NCI-H2196 (cell line): ENCODE measurements at regions not wholly inside any gene's neighbourhood (a gene's known extent, or its start where the extent isn't known, plus 50 kb on each side); places are given as distances from the start of the nearest gene placed in this dataset.
"Not testable (repeated sequence)": the region's sequence is repeated elsewhere in the genome, so short reads cannot be mapped to it uniquely, and the experiment has no call there.

Experiments used
- DNase-seq: peaks from one replicate; lab custom pipeline; 2025; ENCODE audit not compliant: unreplicated experiment; lab: John Stamatoyannopoulos, UW

DNA sequence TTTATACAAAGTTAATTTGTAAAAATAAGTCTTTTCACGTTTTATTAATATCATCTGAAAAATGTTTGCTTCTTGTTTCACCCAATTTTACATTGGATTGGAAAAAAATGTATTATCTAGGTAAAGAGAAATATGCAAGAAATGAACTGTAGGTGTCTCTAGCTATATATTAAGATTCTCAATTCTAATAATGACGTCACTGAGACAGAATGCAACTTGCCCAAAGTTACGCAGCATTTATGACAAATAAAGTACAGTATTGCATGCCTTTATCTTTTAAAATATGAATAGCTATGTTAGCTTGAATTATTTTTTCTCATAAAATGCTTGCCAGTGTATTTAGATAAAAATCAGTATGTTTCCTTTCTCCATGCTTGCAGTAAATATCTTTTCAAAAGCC lies 728.8 kb downstream of the RERGL start:
- no peak for DNase-seq

DNA sequence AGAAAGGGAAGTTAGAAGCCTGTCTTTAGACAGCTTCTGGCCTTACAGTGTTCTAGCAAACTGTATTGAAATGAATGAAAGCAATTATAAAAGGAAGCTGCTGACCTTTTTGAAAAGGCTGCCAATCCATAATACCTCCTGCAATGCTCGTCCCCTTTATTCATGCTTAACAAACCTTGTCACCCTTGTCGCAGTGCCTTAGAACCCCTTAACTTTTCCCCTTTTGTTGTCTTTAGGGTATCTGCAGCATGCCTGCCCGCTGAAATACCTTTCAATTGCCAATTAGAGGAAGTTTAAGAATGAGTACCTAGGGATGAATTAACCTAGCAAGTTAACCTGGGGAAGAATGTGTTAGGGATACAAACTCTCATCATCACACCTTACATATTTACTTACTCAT lies 731.2 kb downstream of the RERGL start:
- no peak for DNase-seq

DNA sequence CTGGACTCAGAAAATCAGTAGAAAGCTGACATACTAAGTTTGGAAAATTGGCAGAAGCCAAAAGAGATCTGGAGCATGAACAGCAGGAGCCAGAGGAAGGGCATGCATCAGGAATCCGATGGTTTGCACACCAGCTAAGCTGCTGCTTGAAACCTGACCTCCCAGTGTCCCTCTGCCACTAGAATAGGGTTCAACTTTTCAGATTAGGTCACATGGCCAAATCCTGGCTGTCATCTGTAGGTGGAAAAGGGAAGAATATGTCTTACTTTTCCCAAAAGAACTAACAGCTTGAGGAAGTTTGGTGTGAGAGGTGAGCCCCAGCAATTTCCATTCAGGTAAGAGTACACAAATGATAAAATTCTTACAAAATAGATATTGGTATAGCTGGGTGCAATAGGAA lies 732.6 kb downstream of the RERGL start:
- no peak for DNase-seq

DNA sequence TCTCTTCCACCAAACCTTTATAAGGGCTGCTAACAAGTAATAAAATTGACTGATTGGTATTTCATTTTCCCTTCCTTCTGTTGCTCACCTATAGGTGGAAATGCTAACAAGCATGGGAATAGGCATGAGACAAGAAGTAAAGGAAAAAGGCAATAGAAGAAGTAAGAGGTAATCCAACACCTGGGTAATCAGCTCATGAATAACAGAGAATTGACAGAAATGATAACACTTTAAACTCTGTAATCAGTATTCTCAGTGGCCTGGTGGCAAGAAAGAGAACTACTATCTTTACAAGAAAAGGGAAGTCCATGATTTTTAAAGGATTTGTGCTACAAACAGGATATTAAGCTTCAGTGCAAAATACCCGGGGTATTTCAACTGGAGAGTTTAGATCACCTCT lies 737.8 kb downstream of the RERGL start:
- no peak for DNase-seq

DNA sequence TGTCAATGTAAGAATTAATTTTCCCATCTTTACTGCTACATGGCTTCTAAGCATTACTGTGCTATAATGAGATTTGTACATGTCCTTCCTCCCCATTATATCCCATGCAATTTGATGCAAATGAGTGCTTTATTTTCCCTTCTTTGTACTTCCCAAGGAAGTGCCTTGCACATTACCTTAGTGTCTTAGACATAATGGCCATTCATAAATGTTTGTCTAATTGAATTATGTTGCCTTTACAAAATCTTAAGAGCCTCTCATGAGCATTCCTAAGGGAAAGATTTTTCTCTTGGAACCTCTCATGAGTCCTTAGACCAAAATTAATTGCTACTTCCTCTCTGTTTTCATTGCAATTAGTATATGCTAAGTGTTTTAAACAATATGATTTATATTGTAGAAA lies 741.7 kb downstream of the RERGL start:
- DNase-seq, result no peak

DNA sequence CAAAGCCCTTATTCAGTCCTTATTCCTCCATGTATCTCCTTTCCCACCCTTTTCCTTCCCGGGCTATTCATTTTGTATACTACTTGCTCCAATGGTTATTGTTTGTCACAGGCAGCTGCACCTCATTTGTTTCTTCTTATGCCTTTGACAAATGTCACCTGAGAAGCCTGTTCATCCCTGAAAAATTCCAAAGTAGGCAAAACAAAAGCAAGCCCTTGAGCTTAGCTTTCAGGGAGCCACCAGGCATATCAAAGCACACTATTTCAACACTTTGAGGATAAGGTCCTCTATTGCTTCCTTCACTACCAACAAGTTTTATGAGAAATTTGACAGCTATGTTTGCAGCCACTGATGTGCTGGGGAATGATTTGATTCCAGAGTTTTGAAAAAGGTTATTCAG lies 738.7 kb upstream of the LMO3 start:
- DNase-seq, result no peak

DNA sequence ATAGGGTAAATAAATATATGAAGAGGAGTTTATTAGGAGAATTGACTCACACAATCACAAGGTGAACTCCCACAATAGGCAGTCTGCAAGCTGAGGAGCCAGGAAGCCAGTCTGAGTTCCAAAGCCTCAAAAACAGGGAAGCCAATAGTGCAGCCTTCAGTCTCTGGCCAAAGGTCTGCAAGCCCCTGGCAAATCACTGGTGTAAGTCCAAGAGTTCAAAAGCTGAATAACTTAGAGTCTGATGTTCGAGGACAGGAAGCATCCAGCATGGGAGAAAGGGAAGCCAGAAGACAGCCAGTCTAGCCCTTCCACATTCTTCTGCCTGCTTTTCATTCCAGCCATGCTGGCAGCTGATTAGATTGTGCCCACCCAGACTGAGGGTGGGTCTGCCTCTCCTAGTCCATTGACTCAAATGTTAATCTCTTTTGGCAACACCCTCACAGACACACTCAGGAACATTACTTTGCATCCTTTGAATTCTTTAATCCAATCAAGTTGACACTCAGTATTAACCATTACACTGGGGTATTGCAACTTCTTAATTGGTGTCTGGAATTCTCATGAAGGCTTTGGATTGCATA lies 736.5 kb upstream of the LMO3 start:
- no peak for DNase-seq

DNA sequence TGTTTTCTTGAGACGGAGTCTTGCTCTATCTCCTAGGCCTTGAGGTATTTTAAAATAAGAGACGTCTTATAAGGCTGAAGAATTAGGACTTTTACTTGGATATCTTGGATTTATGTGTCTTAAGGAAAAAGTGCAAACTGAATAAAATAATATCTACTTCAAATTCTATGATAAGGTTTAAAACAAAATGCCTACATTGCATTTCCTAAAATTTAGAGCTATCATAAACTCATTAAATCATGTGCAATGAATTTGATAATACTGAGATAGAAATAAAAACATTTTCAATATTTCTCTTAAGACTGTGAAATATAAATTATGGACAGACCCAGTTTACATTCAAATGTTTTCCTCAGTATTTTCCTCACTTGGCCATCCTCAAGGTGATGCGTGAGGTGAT lies 729.5 kb upstream of the LMO3 start:
- DNase-seq, result no peak

DNA sequence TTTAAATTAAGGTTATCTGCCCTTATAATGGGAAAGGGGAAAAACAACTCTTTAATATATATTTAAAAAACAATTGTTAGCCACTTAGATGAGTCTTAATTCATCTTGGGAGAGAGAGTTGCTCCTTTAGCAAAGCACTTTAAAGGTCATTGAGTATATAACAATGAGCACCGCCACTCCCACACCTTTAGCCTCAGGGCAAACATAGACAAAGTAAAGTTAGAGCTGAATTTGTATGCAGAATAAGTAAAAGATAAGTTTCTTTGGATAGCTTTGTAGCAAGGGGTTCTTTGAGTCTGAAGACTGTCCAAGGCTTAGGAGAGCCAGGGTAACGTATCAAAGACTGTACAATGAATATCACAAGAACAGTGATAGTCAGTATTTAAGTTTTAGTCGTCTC lies 728.8 kb upstream of the LMO3 start:
- DNase-seq, result no peak

DNA sequence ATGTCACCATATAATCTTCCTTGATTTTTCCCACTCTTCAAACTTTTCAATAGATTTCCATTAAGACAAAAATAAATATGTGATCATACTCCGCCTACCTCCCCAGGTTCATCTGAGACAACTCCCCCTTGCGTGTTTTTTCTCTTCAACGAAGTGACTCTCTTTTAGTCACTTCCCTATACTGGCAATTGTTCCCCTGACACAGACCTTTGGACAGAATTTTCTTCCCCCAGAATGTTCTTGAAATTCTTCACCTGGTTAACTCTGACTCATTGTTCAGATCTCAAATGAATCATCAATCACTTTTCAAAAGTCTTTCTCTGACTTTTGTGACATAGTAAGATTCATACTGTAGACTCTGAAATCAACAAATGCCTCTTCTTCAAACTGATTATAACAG lies 727.3 kb upstream of the LMO3 start:
- no peak for DNase-seq

DNA sequence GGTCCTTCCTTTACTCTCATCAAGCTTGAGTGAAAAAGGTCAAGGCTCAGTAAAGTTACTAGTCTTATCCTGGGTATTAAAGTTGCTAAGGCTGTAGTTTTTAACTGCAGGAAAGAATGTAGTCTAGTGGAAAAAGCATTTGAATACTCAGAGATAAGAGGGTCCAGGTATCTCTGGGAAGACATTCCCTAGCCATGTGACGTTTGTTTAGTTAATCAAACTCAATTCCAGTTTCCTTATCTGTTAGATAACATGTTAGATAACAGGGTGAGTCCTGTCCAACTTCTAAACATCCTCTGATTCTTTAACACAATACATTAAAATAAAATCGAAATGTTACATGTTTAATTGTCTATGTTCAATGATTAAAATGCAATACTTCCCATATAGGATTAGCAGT lies 720.7 kb upstream of the LMO3 start:
- no peak for DNase-seq

DNA sequence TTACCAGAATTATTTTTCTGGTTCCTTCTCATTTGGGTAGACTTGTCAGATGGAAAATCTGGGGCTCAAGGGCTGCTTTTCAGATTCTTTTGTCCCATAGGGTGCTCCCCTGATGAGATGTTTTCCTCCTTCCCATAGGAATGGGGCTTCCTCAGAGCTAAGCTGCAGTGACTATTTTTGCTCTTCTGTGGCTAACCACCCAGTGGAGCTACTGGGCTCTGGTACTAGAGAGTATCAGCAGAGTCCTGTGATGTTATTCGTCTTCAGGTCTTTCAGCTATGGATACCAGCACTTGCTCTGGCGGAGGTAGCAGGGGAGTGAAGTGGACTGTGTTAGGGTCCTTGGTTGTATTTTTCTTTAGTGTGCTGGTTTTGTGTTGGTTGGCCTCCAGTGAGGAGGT lies 716.1 kb upstream of the LMO3 start:
- no peak for DNase-seq

DNA sequence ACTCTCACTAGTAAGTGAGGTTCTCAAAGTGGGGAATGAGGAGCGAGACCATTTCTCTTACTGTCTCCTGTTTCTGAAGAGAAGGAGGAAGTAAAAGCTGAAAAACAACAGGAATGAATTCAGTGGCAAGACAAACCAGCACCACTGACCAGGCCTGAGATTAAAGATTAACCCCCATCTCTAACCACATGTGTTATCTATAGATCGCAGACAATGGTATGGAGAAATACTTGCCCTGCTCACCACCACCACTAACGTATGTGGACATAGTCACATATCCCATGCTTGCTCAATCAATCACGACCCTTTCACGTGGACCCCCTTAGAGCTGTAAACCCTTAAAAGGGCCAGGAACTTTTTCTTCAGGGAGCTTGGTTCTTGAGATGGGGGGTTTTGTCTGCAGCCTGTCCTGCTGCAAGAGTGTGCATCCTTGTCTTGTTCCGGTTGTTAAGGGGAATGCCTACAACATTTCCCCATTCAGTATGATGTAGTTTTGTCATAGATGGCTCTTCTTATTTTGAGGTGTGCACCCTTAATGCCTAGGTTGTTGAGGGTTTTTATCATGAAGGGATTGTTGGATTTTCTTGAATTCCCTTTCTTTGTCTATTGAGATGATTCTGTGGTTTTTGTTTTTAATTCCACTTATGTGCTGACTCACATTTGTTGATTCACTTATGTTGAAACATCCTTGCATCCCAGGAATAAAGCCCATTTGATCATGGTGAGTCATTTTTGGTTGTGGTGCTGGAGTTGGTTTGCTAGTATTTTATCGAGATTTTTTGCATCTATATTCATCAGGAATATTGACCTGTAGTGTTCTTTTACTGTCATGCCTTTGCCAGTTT lies 698.8 kb upstream of the LMO3 start:
- DNase-seq, result no peak

DNA sequence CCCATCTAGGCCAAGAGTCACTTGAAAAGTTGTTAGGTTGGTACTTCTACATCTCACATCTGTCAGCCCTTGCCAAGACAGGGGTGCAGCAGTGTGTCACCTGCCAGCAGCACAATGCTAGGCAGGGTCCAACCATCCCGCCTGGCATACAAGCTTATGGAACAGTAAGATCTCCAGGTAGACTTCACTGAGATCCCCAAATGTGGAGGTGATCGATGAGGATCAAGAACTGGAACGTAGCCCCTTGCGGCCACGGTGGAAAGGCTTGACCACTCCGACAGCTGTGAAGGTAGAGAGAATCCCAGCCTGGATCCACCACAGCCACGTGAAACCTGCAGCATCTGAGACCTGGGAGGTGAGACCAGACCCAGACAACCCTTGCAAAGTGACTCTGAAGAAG lies 696.0 kb upstream of the LMO3 start:
- no peak for DNase-seq

DNA sequence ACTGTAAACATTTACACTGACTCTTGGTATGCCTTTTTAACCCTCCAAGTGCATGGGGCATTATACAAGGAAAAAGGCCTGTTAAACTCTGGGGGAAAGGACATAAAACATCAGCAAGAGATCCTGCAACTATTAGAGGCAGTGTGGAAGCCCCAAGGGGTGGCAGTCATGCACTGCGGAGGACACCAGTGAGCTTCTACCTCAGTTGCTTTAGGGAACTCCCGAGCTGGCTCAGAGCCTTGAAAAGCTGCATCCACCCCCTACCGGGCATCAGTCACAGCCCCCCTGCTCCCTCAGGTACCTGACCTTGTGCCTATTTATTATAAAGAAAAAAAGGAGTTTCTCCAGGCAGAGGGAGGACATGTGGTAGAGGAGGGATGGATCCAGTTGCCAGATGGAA lies 695.6 kb upstream of the LMO3 start:
- DNase-seq, result no peak

DNA sequence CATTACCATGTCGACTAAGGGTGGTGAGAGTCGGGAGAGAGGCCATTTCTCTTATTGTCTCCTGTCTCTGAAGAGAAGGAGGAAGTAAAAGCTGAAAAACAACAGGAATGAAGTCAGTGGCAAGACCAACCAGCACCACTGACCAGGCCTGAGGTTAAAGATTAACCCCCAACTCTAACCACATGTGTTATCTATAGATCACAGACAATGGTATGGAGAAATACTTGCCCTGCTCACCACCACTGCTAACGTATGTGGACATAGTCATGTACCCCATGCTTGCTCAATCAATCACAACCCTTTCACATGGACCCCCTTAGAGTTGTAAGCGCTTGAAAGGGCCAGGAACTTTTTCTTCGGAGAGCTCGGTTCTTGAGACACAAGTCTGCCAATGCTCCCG lies 690.9 kb upstream of the LMO3 start:
- no peak for DNase-seq

DNA sequence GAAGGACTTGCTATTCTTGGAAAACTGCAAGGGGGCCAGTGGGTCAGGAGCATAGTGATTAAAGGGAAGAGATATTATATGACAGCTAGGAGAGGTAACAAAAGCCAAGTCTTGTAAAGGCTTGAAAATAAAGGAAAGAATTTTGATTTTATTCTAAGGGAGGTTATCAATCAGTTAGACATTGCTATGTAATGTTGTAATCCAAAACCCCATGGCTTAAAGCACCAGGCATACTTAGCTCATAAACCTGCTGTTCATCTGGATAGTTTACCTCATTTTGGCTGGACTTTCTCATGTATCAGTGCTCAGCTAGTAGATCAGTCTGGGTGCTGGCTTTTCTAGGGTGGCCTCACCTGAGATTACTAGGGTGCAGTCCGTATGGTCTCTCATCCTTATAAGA lies 680.9 kb upstream of the LMO3 start:
- no peak for DNase-seq

DNA sequence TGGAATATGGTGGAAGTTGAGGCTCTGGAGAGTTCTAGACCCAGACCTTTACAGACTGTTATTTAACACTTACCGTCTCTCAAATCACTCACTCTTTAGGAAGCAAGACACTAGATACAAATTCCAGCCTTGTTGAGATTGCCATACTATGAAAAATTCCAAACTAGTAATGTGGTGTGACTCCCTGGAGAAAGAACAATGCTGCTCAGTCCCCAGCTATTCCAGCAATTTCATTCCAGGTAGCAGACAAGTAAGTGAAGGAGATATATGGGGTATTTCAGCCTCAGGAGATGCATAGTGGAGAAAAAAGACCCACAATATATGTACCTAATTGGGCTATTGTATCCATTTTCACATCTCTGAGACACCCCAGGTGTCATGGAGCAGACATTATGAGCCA lies 678.9 kb upstream of the LMO3 start:
- no peak for DNase-seq

DNA sequence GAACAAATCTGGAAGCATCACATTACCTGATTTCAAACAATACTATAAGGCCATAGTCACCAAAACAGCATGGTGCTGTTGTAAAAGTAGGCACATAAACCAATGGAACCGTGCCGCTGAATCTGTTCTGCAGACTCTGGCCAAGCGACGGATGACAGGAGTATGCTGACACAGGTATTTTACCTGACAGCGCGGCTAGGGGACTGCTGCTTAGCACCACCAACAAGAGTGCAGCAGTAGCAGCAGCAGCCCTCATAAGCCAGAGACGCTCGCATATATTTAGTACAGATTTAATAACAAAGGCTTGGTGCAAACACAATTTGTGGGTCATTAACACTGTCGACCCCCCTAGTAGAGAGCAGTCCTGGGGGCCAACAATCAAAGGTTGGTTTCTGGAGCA lies 677.6 kb upstream of the LMO3 start:
- DNase-seq, result no peak

DNA sequence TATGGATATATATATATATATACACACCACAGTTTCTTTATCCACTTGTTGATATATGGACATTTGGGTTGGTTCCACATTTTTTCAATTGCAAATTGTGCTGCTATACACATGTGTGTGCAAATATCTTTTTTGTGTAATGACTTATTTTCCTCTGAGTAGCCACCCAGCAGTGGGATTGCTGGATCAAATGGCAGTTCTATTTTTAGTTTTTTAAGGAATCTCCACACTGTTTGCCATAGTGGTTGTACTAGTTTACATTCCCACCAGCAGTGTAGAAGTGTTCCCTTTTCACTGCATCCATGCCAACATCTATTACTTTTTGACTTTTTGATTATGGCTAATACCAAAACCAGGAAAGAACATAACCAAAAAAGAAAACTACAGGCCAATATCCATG lies 676.2 kb upstream of the LMO3 start:
- DNase-seq, result not testable (repeated sequence)

DNA sequence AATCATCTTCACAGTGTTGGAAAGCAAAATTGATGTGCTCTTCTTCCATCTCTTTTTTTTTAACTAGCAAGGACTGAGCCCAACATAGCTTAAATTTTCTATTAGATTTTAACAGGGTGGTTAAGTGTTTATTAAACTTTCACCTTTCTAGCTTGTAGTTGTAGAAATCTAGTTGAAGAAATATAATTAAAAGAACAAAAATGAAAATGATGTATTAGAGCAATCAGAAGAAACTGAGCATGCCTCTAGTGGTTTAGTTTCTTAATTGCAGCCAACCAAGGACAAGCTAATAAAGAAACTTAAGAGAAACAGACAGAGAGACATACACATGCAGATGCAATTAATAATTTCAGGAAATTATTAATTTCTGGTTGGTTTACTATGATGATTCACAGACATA lies 673.0 kb upstream of the LMO3 start:
- no peak for DNase-seq

DNA sequence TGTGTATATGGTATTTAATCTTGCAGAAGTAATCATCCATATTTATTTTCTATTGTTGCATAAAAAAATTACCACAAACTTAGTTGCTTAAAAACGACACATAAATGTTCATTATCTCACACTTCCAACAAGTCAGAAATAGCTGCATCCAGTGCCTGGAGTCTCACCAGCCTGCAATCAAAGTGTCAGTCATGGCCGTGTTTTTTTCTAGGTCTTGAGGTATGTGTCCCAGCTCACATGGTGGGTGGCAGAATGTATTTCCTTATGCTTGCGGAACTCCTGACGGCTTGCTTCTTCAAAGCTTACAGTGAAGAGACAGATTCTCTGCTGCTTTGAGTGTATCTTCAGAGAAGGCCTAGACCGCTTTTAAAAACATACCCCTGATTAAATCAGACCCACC lies 670.2 kb upstream of the LMO3 start:
- DNase-seq, result no peak

DNA sequence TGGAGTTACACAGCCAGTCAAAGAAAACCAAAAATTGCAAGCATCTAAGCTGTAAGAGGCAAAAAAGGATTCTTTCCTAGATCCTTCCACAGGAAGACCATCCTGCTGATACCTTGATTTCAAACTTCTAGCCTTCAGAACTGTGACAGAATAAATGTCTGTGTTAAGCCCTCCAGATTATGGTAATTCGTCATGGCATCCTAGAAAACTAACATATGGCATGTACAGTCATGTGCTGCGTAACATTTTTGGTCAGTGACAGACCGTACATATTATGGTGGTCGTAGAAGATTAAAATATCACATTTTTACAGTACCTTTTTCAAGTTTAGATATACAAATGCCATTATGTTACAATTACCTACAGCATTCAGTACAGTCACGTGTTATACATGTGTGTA lies 660.9 kb upstream of the LMO3 start:
- no peak for DNase-seq
